ENCODE measurements at regions not wholly inside any gene's neighbourhood (a gene's known extent, or its start where the extent isn't known, plus 50 kb on each side); places are given as distances from the start of the nearest gene placed in this dataset.

- TF ChIP-seq, protein P1, sequence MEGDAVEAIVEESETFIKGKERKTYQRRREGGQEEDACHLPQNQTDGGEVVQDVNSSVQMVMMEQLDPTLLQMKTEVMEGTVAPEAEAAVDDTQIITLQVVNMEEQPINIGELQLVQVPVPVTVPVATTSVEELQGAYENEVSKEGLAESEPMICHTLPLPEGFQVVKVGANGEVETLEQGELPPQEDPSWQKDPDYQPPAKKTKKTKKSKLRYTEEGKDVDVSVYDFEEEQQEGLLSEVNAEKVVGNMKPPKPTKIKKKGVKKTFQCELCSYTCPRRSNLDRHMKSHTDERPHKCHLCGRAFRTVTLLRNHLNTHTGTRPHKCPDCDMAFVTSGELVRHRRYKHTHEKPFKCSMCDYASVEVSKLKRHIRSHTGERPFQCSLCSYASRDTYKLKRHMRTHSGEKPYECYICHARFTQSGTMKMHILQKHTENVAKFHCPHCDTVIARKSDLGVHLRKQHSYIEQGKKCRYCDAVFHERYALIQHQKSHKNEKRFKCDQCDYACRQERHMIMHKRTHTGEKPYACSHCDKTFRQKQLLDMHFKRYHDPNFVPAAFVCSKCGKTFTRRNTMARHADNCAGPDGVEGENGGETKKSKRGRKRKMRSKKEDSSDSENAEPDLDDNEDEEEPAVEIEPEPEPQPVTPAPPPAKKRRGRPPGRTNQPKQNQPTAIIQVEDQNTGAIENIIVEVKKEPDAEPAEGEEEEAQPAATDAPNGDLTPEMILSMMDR (IDR thresholded peaks at IDR 0.05): no peak
- no peak for TF ChIP-seq TEAD4 (CRISPR knock-in tag; IDR thresholded peaks at IDR 0.05)
- TF ChIP-seq ZBTB43 (CRISPR knock-in tag; IDR thresholded peaks at IDR 0.05): no peak
- no peak for TF ChIP-seq PREB (CRISPR knock-in tag; IDR thresholded peaks at IDR 0.05; ENCODE audit: borderline replicate concordance)
- TF ChIP-seq, protein P2, sequence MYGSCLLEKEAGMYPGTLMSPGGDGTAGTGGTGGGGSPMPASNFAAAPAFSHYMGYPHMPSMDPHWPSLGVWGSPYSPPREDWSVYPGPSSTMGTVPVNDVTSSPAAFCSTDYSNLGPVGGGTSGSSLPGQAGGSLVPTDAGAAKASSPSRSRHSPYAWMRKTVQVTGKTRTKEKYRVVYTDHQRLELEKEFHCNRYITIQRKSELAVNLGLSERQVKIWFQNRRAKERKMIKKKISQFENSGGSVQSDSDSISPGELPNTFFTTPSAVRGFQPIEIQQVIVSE (CRISPR knock-in tag; IDR thresholded peaks at IDR 0.05; ENCODE audit: borderline replicate concordance): no peak
- no peak for TF ChIP-seq GTF2I (CRISPR knock-in tag; conservative IDR thresholded peaks at IDR 0.05)
- TF ChIP-seq FOXP4 (CRISPR knock-in tag; IDR thresholded peaks at IDR 0.05): no peak
- TF ChIP-seq, protein P3, sequence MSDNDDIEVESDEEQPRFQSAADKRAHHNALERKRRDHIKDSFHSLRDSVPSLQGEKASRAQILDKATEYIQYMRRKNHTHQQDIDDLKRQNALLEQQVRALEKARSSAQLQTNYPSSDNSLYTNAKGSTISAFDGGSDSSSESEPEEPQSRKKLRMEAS (CRISPR knock-in tag; IDR thresholded peaks at IDR 0.05): no peak
- no peak for TF ChIP-seq E2F4 (CRISPR knock-in tag; IDR thresholded peaks at IDR 0.05; ENCODE audit: borderline replicate concordance, low read depth)
Measured at GRCh38 chr6:82521861-82522260, 158.2 kb downstream of the TPBG start.
